PC-9 (cell line): ENCODE measurements at regions not wholly inside any gene's neighbourhood (a gene's known extent, or its start where the extent isn't known, plus 50 kb on each side); places are given as distances from the start of the nearest gene placed in this dataset.

Source experiments
- CTCF ChIP-seq: fragments of 200-600 bp; sonication (generic); conservative IDR thresholded peaks from 2 replicates; pipeline ENCODE4 v1.6.1; 2017; ENCODE audit warnings: mixed run types, antibody characterized with exemption, mild to moderate bottlenecking, moderate library complexity
- EZH2 ChIP-seq: fragments of 200-600 bp; sonication (generic); IDR thresholded peaks from 2 replicates; pipeline ENCODE4 v1.8.0; 2017; ENCODE audit warnings: antibody characterized with exemption, low read depth

- no peak for TF ChIP-seq EZH2
- TF ChIP-seq CTCF: no peak
These were observed 55.0 kb upstream of the GRIP1 start for GRCh38 chr12:66733839-66734238.
